HepG2 (cell line): ENCODE measurements at regions not wholly inside any gene's neighbourhood (a gene's known extent, or its start where the extent isn't known, plus 50 kb on each side); places are given as distances from the start of the nearest gene placed in this dataset.

Source experiments
- AGO1 ChIP-seq: fragments of 200-400 bp; formaldehyde crosslinking; IDR thresholded peaks from 2 replicates; pipeline ENCODE4 v1.6.1; 2017; ENCODE audit warnings: mild to moderate bottlenecking, low read depth, low read length, moderate library complexity; ENCODE audit not compliant: poor library complexity, severe bottlenecking
- HNF4G ChIP-seq, 2 experiments: sonication (generic) in 1 of 2; formaldehyde crosslinking in 1 of 2; IDR thresholded peaks; 2 replicates each; pipeline versions ENCODE4 v1.4.0 to v1.6.1; 2011 to 2020; ENCODE audit warnings: borderline replicate concordance in 2 of 2, low read depth in 2 of 2, mild to moderate bottlenecking in 2 of 2, low read length in 1 of 2, missing genetic modification reagents in 1 of 2, moderate library complexity in 1 of 2
- LRRFIP1 ChIP-seq: sonication (generic); formaldehyde crosslinking; conservative IDR thresholded peaks from 2 replicates; pipeline ENCODE4 v1.4.0; 2020; ENCODE audit warnings: missing genetic modification reagents
- MXD4 ChIP-seq: IDR thresholded peaks from 2 replicates; pipeline ENCODE4 v1.6.1; 2016; ENCODE audit warnings: mild to moderate bottlenecking, missing biosample characterization, missing genetic modification reagents
- NCOA1 ChIP-seq: sonication (generic); formaldehyde crosslinking; IDR thresholded peaks from 2 replicates; pipeline ENCODE4 v1.9.0; 2021; ENCODE audit warnings: missing genetic modification reagents
- NR2F1 ChIP-seq, 2 experiments: fragments of 450-650 bp in 1 of 2; formaldehyde crosslinking in 1 of 2; IDR thresholded peaks; 2 replicates each; pipeline versions ENCODE4 v1.5.0 to v1.6.1; 2016 to 2020; ENCODE audit warnings: mild to moderate bottlenecking in 1 of 2, missing compliant biosample characterization in 1 of 2, missing genetic modification reagents in 1 of 2, moderate library complexity in 1 of 2
- PATZ1 ChIP-seq: sonication (generic); formaldehyde crosslinking; IDR thresholded peaks from 2 replicates; pipeline ENCODE4 v1.4.0; 2020; ENCODE audit warnings: missing genetic modification reagents
- RERE ChIP-seq: IDR thresholded peaks from 2 replicates; pipeline ENCODE4 v1.6.1; 2016; ENCODE audit warnings: low read depth, missing genetic modification reagents, missing compliant biosample characterization
- RNF2 ChIP-seq: fragments of 450-650 bp; conservative IDR thresholded peaks from 2 replicates; pipeline ENCODE4 v1.6.1; 2016; ENCODE audit warnings: low read depth
- SATB2 ChIP-seq: sonication (generic); formaldehyde crosslinking; IDR thresholded peaks from 2 replicates; pipeline ENCODE4 v1.5.0; 2020; ENCODE audit warnings: missing genetic modification reagents
- THAP11 ChIP-seq: IDR thresholded peaks from 2 replicates; pipeline ENCODE4 v1.6.1; 2016; ENCODE audit warnings: missing biosample characterization, missing genetic modification reagents
- ZMYM4 ChIP-seq: sonication (generic); formaldehyde crosslinking; IDR thresholded peaks from 2 replicates; pipeline ENCODE4 v1.8.1; 2023; ENCODE audit warnings: mild to moderate bottlenecking, missing genetic modification reagents
- ZNF460 ChIP-seq: sonication (generic); formaldehyde crosslinking; IDR thresholded peaks from 2 replicates; pipeline ENCODE4 v1.5.1; 2020; ENCODE audit warnings: missing genetic modification reagents, mild to moderate bottlenecking, borderline replicate concordance
- ZNF567 ChIP-seq: sonication (generic); formaldehyde crosslinking; IDR thresholded peaks from 2 replicates; pipeline ENCODE4 v1.8.1; 2023; ENCODE audit warnings: mild to moderate bottlenecking, missing genetic modification reagents, borderline replicate concordance
- ZNF574 ChIP-seq: sonication (generic); formaldehyde crosslinking; IDR thresholded peaks from 2 replicates; pipeline ENCODE4 v1.4.0; 2020; ENCODE audit warnings: missing genetic modification reagents

- TF ChIP-seq ZNF574 (CRISPR knock-in tag) (peak; percentile 63), NR2F1 (CRISPR knock-in tag; IDR thresholded peaks at IDR 0.05) (peak in 1 of 2 experiments; percentile 9; a peak in 1 of 4 replicates), PATZ1 (CRISPR knock-in tag) (peak; percentile 76), ZNF567 (no peak), NCOA1 (CRISPR knock-in tag) (no peak), ZNF460 (CRISPR knock-in tag) (no peak), AGO1 (no peak), RERE (peak; percentile 86), MXD4 (CRISPR knock-in tag) (peak; percentile 94), THAP11 (CRISPR knock-in tag) (peak; percentile 78), ZMYM4 (CRISPR knock-in tag) (peak; percentile 65; the same call in 1 of the 2 replicates), SATB2 (CRISPR knock-in tag) (no peak; the same call in 1 of the 2 replicates), HNF4G (IDR thresholded peaks at IDR 0.05; ENCODE audit: borderline replicate concordance, low read depth, low read length) (no peak), HNF4G (CRISPR knock-in tag; IDR thresholded peaks at IDR 0.05; ENCODE audit: borderline replicate concordance, low read depth) (no peak; the same call in 1 of the 2 replicates), LRRFIP1 (CRISPR knock-in tag) (no peak), RNF2 (peak; percentile 77; the same call in 1 of the 2 replicates)
Measured at GRCh38 chr17:72580321-72581127, 459.7 kb downstream of the SOX9 start (continued).
